Caco-2 (cell line): ENCODE measurements at regions not wholly inside any gene's neighbourhood (a gene's known extent, or its start where the extent isn't known, plus 50 kb on each side); places are given as distances from the start of the nearest gene placed in this dataset.

Experiments used
- BruUV-seq: library from RNA; stranded (reverse); fragments of 400-500 nt; replicated peaks from 2 replicates; lab custom pipeline; 2021; lab: Mats Ljungman, UMichigan
- CTCF ChIA-PET: fragments of 300-600 bp; sonication (Branson Sonifier 250); formaldehyde crosslinking; loops from one replicate; lab custom pipeline; 2022; ENCODE audit warnings: antibody characterized with exemption; lab: Charles Lee
- POLR2A ChIA-PET: fragments of 300-600 bp; sonication (Branson Sonifier 250); formaldehyde crosslinking; loops from one replicate; lab custom pipeline; 2022; ENCODE audit warnings: antibody characterized with exemption; lab: Charles Lee
- DNase-seq, 2 experiments: peaks; one replicate each; pipeline versions ENCODE4 v3.0.0 to v3.0.0-alpha.2; 2020 to 2022
- H3K27me3 ChIP-seq: replicated peaks from 2 replicates; pipeline ENCODE4 v1.6.0; 2011; ENCODE audit warnings: low read length; ENCODE audit not compliant: control insufficient read depth, insufficient read depth
- H3K36me3 ChIP-seq: 2 replicates; pipeline ENCODE4 v1.5.1; 2011; ENCODE audit warnings: low read length; ENCODE audit not compliant: control insufficient read depth, insufficient read depth
- H3K4me1 ChIP-seq: fragments of 250-450 bp; sonication (Bioruptor Pico); 2 replicates; pipeline ENCODE4 v1.5.1; 2020; ENCODE audit warnings: mild to moderate bottlenecking
- H3K4me3 ChIP-seq: 2 replicates; pipeline ENCODE4 v1.5.1; 2011; ENCODE audit warnings: low read depth, mild to moderate bottlenecking, control low read depth, low read length
- H3K9me3 ChIP-seq: fragments of 250-450 bp; sonication (Bioruptor Pico); 2 replicates; pipeline ENCODE4 v1.5.1; 2020; ENCODE audit warnings: mild to moderate bottlenecking, moderate library complexity
- H3K27ac Mint-ChIP-seq: one replicate; pipeline ENCODE4 v1.8.0; 2022; ENCODE audit warnings: mixed read lengths; ENCODE audit not compliant: unreplicated experiment
- H3K27me3 Mint-ChIP-seq: one replicate; pipeline ENCODE4 v1.8.0; 2022; ENCODE audit warnings: mixed read lengths; ENCODE audit not compliant: insufficient read depth, unreplicated experiment
- H3K36me3 Mint-ChIP-seq: one replicate; pipeline ENCODE4 v1.8.0; 2022; ENCODE audit warnings: mild to moderate bottlenecking, mixed read lengths; ENCODE audit not compliant: insufficient read depth, unreplicated experiment
- H3K4me1 Mint-ChIP-seq: one replicate; pipeline ENCODE4 v1.8.0; 2022; ENCODE audit warnings: low read depth, mixed read lengths; ENCODE audit not compliant: unreplicated experiment
- H3K4me3 Mint-ChIP-seq: one replicate; pipeline ENCODE4 v1.8.0; 2022; ENCODE audit warnings: mild to moderate bottlenecking, moderate library complexity, mixed read lengths; ENCODE audit not compliant: unreplicated experiment
- H3K9me3 Mint-ChIP-seq: one replicate; pipeline ENCODE4 v1.8.0; 2022; ENCODE audit warnings: mixed read lengths; ENCODE audit not compliant: unreplicated experiment
- CTCF ChIP-seq, 2 experiments: fragments of 200-600 bp in 1 of 2; IDR thresholded peaks; 1 replicate in 1 of 2; 2 replicates in 1 of 2; pipeline versions ENCODE4 v1.5.1 to v1.8.0; 2011 to 2022; ENCODE audit warnings: antibody characterized with exemption in 1 of 2, control low read depth in 1 of 2, inconsistent platforms in 1 of 2, low read depth in 1 of 2, low read length in 1 of 2, mild to moderate bottlenecking in 1 of 2, moderate library complexity in 1 of 2; ENCODE audit not compliant: insufficient read depth in 1 of 2, severe bottlenecking in 1 of 2, unreplicated experiment in 1 of 2
- intact Hi-C: fragments of 100-400 bp; cut with micrococcal nuclease; formaldehyde crosslinking; loops from one replicate; pipeline ENCODE4 v1.10.0; 2022; ENCODE audit not compliant: unreplicated experiment

- Histone ChIP-seq H3K9me3 (no peaks in the 10 kb centered on the region), H3K36me3 (no peaks in the 10 kb centered on the region), H3K27me3 (no peaks in the 10 kb centered on the region), H3K4me1 (no peaks in the 10 kb centered on the region), H3K4me3 (no peak overlapping the region)
- ChIA-PET POLR2A (no interaction called here), CTCF (no interaction called here)
- no peaks in the 10 kb centered on the region for H3K27me3 Mint-ChIP-seq
- no peaks in the 10 kb centered on the region for H3K36me3 Mint-ChIP-seq
- intact Hi-C loops: no loop called here
- no peak overlapping the region for H3K27ac Mint-ChIP-seq
- peaks cover 9% of the 10 kb centered on the region for H3K9me3 Mint-ChIP-seq
- H3K4me1 Mint-ChIP-seq: no peaks in the 10 kb centered on the region
- no peak for TF ChIP-seq CTCF (IDR thresholded peaks at IDR 0.05; ENCODE audit: insufficient read depth in 1 of 2, low read depth in 1 of 2, low read length in 1 of 2, severe bottlenecking in 1 of 2, unreplicated experiment in 1 of 2)
- no peak for DNase-seq
- no TSS peak for BruUV-seq
- no peak overlapping the region for H3K4me3 Mint-ChIP-seq
These were observed 758.8 kb upstream of the DDX18 start for GRCh38 chr2:117055499-117056375.

- Histone ChIP-seq H3K4me3 (no peak overlapping the region), H3K27me3 (no peaks in the 10 kb centered on the region), H3K4me1 (no peaks in the 10 kb centered on the region), H3K9me3 (no peaks in the 10 kb centered on the region), H3K36me3 (no peaks in the 10 kb centered on the region)
- peaks cover 3% of the 10 kb centered on the region for H3K9me3 Mint-ChIP-seq
- no peaks in the 10 kb centered on the region for H3K27me3 Mint-ChIP-seq
- intact Hi-C loops: no loop called here
- H3K4me3 Mint-ChIP-seq: no peak overlapping the region
- no TSS peak for BruUV-seq
- H3K36me3 Mint-ChIP-seq: no peaks in the 10 kb centered on the region
- CTCF ChIA-PET: no interaction called here
- no peaks in the 10 kb centered on the region for H3K4me1 Mint-ChIP-seq
- POLR2A ChIA-PET: no interaction called here
- no peak for DNase-seq
- no peak overlapping the region for H3K27ac Mint-ChIP-seq
- no peak for TF ChIP-seq CTCF (IDR thresholded peaks at IDR 0.05; ENCODE audit: insufficient read depth in 1 of 2, low read depth in 1 of 2, low read length in 1 of 2, severe bottlenecking in 1 of 2, unreplicated experiment in 1 of 2)
These were observed 758.1 kb upstream of the DDX18 start for GRCh38 chr2:117056376-117056748.

- H3K36me3 ChIP-seq: no peaks in the 10 kb centered on the region
- no peaks in the 10 kb centered on the region for H3K36me3 Mint-ChIP-seq
- CTCF ChIA-PET: no interaction called here
- no peak for DNase-seq
- no peak overlapping the region for H3K4me3 Mint-ChIP-seq
- no peak overlapping the region for H3K4me3 ChIP-seq
- no peak for TF ChIP-seq CTCF (IDR thresholded peaks at IDR 0.05; ENCODE audit: insufficient read depth in 1 of 2, low read depth in 1 of 2, low read length in 1 of 2, severe bottlenecking in 1 of 2, unreplicated experiment in 1 of 2)
- no peaks in the 10 kb centered on the region for H3K27me3 Mint-ChIP-seq
- H3K9me3 ChIP-seq: no peaks in the 10 kb centered on the region
- no peak overlapping the region for H3K27ac Mint-ChIP-seq
- intact Hi-C loops: no loop called here
- POLR2A ChIA-PET: no interaction called here
- H3K4me1 ChIP-seq: no peaks in the 10 kb centered on the region
- no peaks in the 10 kb centered on the region for H3K4me1 Mint-ChIP-seq
- no peaks in the 10 kb centered on the region for H3K9me3 Mint-ChIP-seq
- no TSS peak for BruUV-seq
- H3K27me3 ChIP-seq: no peaks in the 10 kb centered on the region
These were observed 757.5 kb upstream of the DDX18 start for GRCh38 chr2:117057016-117057415.
